HL-60 (cell line): ENCODE measurements at regions not wholly inside any gene's neighbourhood (a gene's known extent, or its start where the extent isn't known, plus 50 kb on each side); places are given as distances from the start of the nearest gene placed in this dataset.

Experiments
- CTCF ChIP-seq: IDR thresholded peaks from one replicate; pipeline ENCODE4 v1.5.1; 2011; ENCODE audit warnings: low read length, control low read depth, inconsistent platforms; ENCODE audit not compliant: insufficient read depth
- GABPA ChIP-seq: IDR thresholded peaks from 2 replicates; pipeline ENCODE4 v1.6.1; 2012; ENCODE audit warnings: low read depth
- POLR2AphosphoS5 ChIP-seq: IDR thresholded peaks from 2 replicates; pipeline ENCODE4 v1.6.1; 2012; ENCODE audit warnings: low read depth
- REST ChIP-seq: IDR thresholded peaks from 2 replicates; pipeline ENCODE4 v1.6.1; 2012; ENCODE audit warnings: low read depth; ENCODE audit not compliant: insufficient replicate concordance
- SPI1 ChIP-seq: IDR thresholded peaks from 2 replicates; pipeline ENCODE4 v1.6.1; 2012; ENCODE audit warnings: low read depth, mild to moderate bottlenecking, borderline replicate concordance

GRCh38 chr2:76498360-76498759, 787.6 kb upstream of the GCFC2 start:
- TF ChIP-seq GABPA (no peak), CTCF (no peak), REST (no peak), POLR2AphosphoS5 (no peak), SPI1 (no peak)
